ENCODE measurements at regions not wholly inside any gene's neighbourhood (a gene's known extent, or its start where the extent isn't known, plus 50 kb on each side); places are given as distances from the start of the nearest gene placed in this dataset.
"Not testable (repeated sequence)": the region's sequence is repeated elsewhere in the genome, so short reads cannot be mapped to it uniquely, and the experiment has no call there.

DNA sequence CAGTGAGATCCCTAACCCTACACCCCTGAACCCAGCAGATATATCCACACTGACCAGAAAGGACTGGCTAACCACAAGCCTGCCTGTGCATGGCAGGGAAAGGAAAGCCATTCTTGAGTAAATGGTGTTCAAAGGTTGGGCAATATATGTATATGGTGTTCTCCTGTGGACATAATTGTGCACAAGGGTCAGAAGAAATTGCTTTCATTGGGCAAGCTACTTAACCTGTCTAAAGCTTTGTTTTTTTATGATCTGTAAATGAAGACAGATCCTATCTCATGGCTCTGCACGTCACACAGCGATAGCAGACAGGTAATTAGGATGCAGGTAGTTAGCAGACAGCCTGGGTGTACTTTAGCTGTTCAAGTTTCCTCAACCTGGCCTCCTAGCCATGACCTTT lies 263.5 kb upstream of the PLGLB2 start:
- H3K27ac ChIP-seq; in situ Hi-C loops (cut with HindIII; ENCODE audit: low pct_ligation_motif_present, low sequenced_read_pairs); H3K36me3 ChIP-seq (replicated peaks); DNase-seq; H3K4me3 ChIP-seq (ENCODE audit: low read depth, low read length); H3K27me3 ChIP-seq (replicated peaks): not testable (repeated sequence)

GRCh38 chr2:87485455-87485854 lies 262.4 kb upstream of the PLGLB2 start:
- in situ Hi-C loops (cut with HindIII; ENCODE audit: low pct_ligation_motif_present, low sequenced_read_pairs); H3K27ac ChIP-seq; H3K4me3 ChIP-seq (ENCODE audit: low read depth, low read length); DNase-seq; H3K36me3 ChIP-seq (replicated peaks); H3K27me3 ChIP-seq (replicated peaks): not testable (repeated sequence)

DNA sequence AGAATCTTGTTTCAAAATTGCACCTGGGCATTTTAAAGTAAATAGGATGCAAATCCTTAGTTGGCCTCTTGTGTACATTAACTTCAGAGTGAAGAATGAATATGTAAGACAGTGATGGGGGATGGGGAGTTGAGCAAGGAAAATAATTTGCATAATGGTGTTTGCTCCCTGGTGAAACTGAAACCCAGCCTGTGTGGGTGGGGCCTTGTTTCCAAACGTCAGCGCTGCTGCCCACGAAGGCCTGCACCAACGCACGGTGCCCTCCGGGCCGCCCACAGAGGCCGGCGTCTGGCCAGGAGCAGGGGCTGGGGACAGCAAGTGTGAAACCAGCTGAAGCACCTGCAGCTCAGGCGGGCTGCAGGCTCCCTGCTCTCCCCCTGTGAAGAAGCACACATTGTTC lies 262.0 kb upstream of the PLGLB2 start:
- in situ Hi-C loops (cut with HindIII; ENCODE audit: low pct_ligation_motif_present, low sequenced_read_pairs); H3K27ac ChIP-seq; H3K27me3 ChIP-seq (replicated peaks); H3K4me3 ChIP-seq (ENCODE audit: low read depth, low read length); H3K36me3 ChIP-seq (replicated peaks): not testable (repeated sequence)
- peak; percentile 42 for DNase-seq

GRCh38 chr2:87486413-87486812 lies 261.5 kb upstream of the PLGLB2 start:
- DNase-seq; in situ Hi-C loops (cut with HindIII; ENCODE audit: low pct_ligation_motif_present, low sequenced_read_pairs); H3K27ac ChIP-seq; H3K36me3 ChIP-seq (replicated peaks); H3K27me3 ChIP-seq (replicated peaks); H3K4me3 ChIP-seq (ENCODE audit: low read depth, low read length): not testable (repeated sequence)

DNA sequence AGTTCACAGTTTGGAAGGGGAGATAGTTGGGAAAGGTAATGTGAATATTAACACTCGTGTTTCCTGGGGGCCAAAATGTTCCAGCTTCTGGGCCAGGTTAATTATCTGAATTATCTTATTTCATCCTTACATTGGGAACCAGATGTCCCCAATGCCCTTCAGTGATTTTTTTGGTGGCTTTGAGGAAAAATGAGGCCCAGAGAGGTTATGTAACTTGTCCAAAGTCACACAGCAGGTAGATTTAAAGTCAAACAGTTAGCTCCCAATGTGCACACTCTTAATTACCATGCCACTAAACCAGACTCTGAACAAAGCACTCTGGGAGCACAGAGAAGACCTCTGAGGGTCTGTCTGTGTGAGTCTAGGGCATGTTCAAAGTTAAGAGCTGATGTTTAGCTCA lies 259.9 kb upstream of the PLGLB2 start:
- DNase-seq; H3K36me3 ChIP-seq (replicated peaks); H3K4me3 ChIP-seq (ENCODE audit: low read depth, low read length); H3K27ac ChIP-seq; in situ Hi-C loops (cut with HindIII; ENCODE audit: low pct_ligation_motif_present, low sequenced_read_pairs); H3K27me3 ChIP-seq (replicated peaks): not testable (repeated sequence)

- H3K27ac ChIP-seq; H3K4me3 ChIP-seq (ENCODE audit: low read depth, low read length); H3K36me3 ChIP-seq (replicated peaks); DNase-seq; in situ Hi-C loops (cut with HindIII; ENCODE audit: low pct_ligation_motif_present, low sequenced_read_pairs); H3K27me3 ChIP-seq (replicated peaks): not testable (repeated sequence)
Observed at GRCh38 chr2:87488991-87489390, 258.9 kb upstream of the PLGLB2 start.

DNA sequence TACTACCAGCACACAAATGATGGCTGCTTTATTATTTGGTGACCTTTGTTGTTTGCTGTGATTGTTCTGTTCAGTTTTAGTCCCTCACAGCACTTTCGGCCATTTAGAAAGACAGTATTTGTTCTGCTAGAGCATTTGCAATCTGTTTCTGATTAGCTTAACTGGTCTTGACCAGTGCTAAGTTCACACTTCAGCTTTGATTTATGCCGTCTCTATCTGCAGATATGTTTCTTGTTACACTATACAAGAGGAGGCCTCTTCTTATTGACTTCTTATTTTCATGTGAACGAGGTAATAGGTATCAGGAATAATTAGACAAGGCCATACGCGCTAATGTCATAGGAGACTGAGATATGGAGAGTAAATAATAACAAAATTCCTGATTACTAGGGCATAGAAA lies 253.0 kb upstream of the PLGLB2 start:
- H3K4me3 ChIP-seq (ENCODE audit: low read depth, low read length); H3K27ac ChIP-seq; DNase-seq; H3K36me3 ChIP-seq (replicated peaks); H3K27me3 ChIP-seq (replicated peaks); in situ Hi-C loops (cut with HindIII; ENCODE audit: low pct_ligation_motif_present, low sequenced_read_pairs): not testable (repeated sequence)

- H3K4me3 ChIP-seq (ENCODE audit: low read depth, low read length); H3K27ac ChIP-seq; DNase-seq; in situ Hi-C loops (cut with HindIII; ENCODE audit: low pct_ligation_motif_present, low sequenced_read_pairs); H3K36me3 ChIP-seq (replicated peaks); H3K27me3 ChIP-seq (replicated peaks): not testable (repeated sequence)
Observed at GRCh38 chr2:87495455-87495854, 252.4 kb upstream of the PLGLB2 start.

- peak; percentile 7 for TF ChIP-seq CTCF (IDR thresholded peaks at IDR 0.05; ENCODE audit: low read depth, low read length, missing control alignments)
Observed at GRCh38 chr2:87496036-87497006, 251.6 kb upstream of the PLGLB2 start.

DNA sequence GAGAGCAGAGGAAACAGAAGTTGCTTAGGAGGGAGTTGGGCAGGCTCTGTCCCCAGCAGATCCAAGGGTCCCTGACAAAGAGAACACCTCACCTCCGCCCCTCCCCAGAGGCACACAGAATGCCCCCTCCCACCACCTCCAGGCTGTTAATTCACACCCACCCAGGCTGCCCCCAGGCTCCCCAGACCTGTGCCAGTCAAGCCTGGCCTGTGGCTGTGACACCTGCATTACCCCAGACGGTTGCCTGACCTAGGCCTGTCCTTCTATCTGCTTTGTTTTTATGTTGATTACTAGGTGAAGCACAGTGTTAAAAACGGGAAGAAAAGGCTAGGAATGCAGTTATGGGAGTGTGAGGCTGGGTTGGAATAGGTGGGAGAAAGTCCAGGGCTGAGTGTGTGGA lies 250.8 kb upstream of the PLGLB2 start:
- H3K27me3 ChIP-seq (replicated peaks); in situ Hi-C loops (cut with HindIII; ENCODE audit: low pct_ligation_motif_present, low sequenced_read_pairs); H3K4me3 ChIP-seq (ENCODE audit: low read depth, low read length); H3K27ac ChIP-seq; H3K36me3 ChIP-seq (replicated peaks); DNase-seq: not testable (repeated sequence)

More at GRCh38 chr2:87496036-87497006, 251.6 kb upstream of the PLGLB2 start:
- DNase-seq; H3K27ac ChIP-seq; H3K4me3 ChIP-seq (ENCODE audit: low read depth, low read length); H3K27me3 ChIP-seq (replicated peaks); in situ Hi-C loops (cut with HindIII; ENCODE audit: low pct_ligation_motif_present, low sequenced_read_pairs); H3K36me3 ChIP-seq (replicated peaks): not testable (repeated sequence)

DNA sequence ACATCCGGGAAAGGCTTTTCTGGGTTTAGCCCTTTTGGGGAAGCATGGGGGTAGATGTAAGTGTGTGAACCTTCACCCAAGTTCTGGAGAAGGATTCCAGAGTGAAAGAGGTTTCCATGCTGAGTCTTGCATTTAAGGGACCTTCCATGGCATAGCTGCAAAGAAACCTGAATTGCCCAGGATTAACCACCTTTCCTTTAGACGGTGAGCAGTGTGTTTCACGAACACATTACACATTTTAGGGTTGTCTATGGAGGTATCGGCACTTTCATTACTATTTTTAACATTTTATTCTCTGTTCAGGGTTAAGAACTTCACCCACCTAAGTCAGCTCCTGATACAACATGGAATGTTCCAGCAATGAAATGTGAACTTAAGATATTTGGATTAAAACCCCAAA lies 250.2 kb upstream of the PLGLB2 start:
- H3K36me3 ChIP-seq (replicated peaks); H3K27ac ChIP-seq; H3K4me3 ChIP-seq (ENCODE audit: low read depth, low read length); in situ Hi-C loops (cut with HindIII; ENCODE audit: low pct_ligation_motif_present, low sequenced_read_pairs); H3K27me3 ChIP-seq (replicated peaks); DNase-seq: not testable (repeated sequence)

DNA sequence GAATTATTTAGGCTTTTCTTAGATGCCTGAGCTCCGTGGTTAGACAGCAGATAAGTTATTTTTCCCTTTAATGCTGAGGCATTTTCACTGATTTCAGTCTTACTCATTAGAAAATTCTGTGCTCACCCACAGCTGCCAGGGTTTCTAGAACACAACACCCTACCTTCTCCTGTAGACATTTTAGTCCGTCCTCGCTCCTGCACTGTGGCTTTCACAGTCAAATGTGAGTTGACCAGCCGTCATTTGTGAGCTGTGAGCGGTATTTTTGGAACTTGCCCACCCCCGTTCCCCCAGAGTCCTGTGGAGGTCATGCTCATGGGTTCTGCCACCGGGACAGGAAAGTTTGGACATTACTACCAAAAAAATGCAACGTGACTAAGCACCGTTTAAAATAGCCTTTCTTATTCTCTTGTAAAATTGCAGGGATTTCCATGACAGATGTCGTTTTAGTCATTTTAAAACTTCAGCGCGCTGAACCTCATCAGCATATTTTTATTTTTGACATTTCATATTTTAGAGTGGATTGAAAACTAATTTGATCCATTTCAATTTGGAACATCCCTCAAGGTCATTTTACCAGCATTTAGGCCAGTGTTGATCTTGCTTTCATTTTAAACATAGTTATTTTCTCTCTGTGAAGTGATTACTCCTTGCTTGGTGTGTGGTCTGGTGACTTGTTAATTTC lies 249.6 kb upstream of the PLGLB2 start:
- DNase-seq; in situ Hi-C loops (cut with HindIII; ENCODE audit: low pct_ligation_motif_present, low sequenced_read_pairs); H3K36me3 ChIP-seq (replicated peaks); H3K27ac ChIP-seq; H3K27me3 ChIP-seq (replicated peaks); H3K4me3 ChIP-seq (ENCODE audit: low read depth, low read length): not testable (repeated sequence)

- DNase-seq; H3K36me3 ChIP-seq (replicated peaks); H3K27me3 ChIP-seq (replicated peaks); in situ Hi-C loops (cut with HindIII; ENCODE audit: low pct_ligation_motif_present, low sequenced_read_pairs); H3K4me3 ChIP-seq (ENCODE audit: low read depth, low read length); H3K27ac ChIP-seq: not testable (repeated sequence)
Observed at GRCh38 chr2:87498854-87499238, 249.0 kb upstream of the PLGLB2 start.
